OCI-LY7 (cell line): ENCODE measurements at regions not wholly inside any gene's neighbourhood (a gene's known extent, or its start where the extent isn't known, plus 50 kb on each side); places are given as distances from the start of the nearest gene placed in this dataset.

Experiments used
- EZH2phosphoT487 ChIP-seq: fragments of 200-600 bp; sonication (generic); IDR thresholded peaks from 2 replicates; pipeline ENCODE4 v1.6.1; 2018; ENCODE audit warnings: low read depth, borderline replicate concordance, mild to moderate bottlenecking, mixed run types, antibody characterized with exemption, low read length, moderate library complexity, mixed read lengths
- TF ChIP-seq, protein P1 (sequence below): fragments of 200-600 bp; sonication (generic); conservative IDR thresholded peaks from 2 replicates; pipeline ENCODE4 v1.5.1; 2014; ENCODE audit warnings: mild to moderate bottlenecking, antibody characterized with exemption, low read length, moderate library complexity, mixed read lengths

- TF ChIP-seq, protein P1, sequence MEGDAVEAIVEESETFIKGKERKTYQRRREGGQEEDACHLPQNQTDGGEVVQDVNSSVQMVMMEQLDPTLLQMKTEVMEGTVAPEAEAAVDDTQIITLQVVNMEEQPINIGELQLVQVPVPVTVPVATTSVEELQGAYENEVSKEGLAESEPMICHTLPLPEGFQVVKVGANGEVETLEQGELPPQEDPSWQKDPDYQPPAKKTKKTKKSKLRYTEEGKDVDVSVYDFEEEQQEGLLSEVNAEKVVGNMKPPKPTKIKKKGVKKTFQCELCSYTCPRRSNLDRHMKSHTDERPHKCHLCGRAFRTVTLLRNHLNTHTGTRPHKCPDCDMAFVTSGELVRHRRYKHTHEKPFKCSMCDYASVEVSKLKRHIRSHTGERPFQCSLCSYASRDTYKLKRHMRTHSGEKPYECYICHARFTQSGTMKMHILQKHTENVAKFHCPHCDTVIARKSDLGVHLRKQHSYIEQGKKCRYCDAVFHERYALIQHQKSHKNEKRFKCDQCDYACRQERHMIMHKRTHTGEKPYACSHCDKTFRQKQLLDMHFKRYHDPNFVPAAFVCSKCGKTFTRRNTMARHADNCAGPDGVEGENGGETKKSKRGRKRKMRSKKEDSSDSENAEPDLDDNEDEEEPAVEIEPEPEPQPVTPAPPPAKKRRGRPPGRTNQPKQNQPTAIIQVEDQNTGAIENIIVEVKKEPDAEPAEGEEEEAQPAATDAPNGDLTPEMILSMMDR, result no peak
- no peak for TF ChIP-seq EZH2phosphoT487
Measured at GRCh38 chr12:75890141-75890540, 141.4 kb downstream of the PHLDA1 start.
